Right atrium auricular region (tissue), 2 donors: ENCODE measurements at regions not wholly inside any gene's neighbourhood (a gene's known extent, or its start where the extent isn't known, plus 50 kb on each side); places are given as distances from the start of the nearest gene placed in this dataset.

Source experiments
- DNase-seq: peaks from one replicate; pipeline ENCODE4 v3.0.0-alpha.2; 2019; ENCODE audit warnings: low spot score
- H3K27ac ChIP-seq, 2 donors: fragments of 200-600 bp; sonication (generic); 1 replicate in 1 of 2; 2 replicates in 1 of 2; pipeline ENCODE4 v1.5.1; 2016 to 2019
- H3K27me3 ChIP-seq, 2 donors: fragments of 200-600 bp; sonication (generic); one replicate each; pipeline versions ENCODE4 v1.5.1 to v1.6.0; 2017 to 2019
- H3K36me3 ChIP-seq: fragments of 200-600 bp; sonication (generic); one replicate; pipeline ENCODE4 v1.5.1; 2016
- H3K4me1 ChIP-seq, 2 donors: fragments of 200-600 bp; sonication (generic); one replicate each; pipeline versions ENCODE4 v1.5.1 to v1.6.0; 2017 to 2019
- H3K4me3 ChIP-seq, 2 donors: fragments of 200-600 bp; sonication (generic); 1 replicate in 1 of 2; 2 replicates in 1 of 2; pipeline ENCODE4 v1.5.1; 2017 to 2019; ENCODE audit warnings: mild to moderate bottlenecking in 1 of 2, moderate library complexity in 1 of 2
- H3K9me3 ChIP-seq, 2 donors: fragments of 200-600 bp; sonication (generic); one replicate each; pipeline ENCODE4 v1.5.1; 2019
- TF ChIP-seq, protein P1 (sequence below), 2 donors: fragments of 200-600 bp; sonication (generic); IDR thresholded peaks; one replicate each; pipeline ENCODE4 v1.5.1; 2019; ENCODE audit warnings: antibody characterized with exemption in 2 of 2

DNA sequence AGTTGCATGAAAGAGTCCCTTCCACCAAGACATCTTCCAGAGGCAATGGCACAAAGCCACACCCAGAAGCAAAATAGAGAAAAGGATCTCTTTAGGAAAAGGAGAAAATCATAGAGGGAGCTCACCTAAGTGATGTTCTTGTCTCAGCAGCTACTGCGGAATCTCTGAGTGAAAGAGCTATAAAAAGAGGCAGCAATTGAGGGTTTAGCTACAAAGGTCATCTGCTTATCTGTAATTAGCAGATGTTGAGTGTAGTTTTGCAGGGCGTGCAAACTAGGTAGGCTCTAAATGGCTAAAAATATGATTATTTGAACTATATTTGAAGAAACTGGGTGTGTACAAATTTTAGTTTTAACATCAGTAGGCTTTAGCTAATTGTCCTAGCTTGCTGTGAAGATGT lies 276.0 kb downstream of the HS3ST1 start:
- TF ChIP-seq, protein P1, sequence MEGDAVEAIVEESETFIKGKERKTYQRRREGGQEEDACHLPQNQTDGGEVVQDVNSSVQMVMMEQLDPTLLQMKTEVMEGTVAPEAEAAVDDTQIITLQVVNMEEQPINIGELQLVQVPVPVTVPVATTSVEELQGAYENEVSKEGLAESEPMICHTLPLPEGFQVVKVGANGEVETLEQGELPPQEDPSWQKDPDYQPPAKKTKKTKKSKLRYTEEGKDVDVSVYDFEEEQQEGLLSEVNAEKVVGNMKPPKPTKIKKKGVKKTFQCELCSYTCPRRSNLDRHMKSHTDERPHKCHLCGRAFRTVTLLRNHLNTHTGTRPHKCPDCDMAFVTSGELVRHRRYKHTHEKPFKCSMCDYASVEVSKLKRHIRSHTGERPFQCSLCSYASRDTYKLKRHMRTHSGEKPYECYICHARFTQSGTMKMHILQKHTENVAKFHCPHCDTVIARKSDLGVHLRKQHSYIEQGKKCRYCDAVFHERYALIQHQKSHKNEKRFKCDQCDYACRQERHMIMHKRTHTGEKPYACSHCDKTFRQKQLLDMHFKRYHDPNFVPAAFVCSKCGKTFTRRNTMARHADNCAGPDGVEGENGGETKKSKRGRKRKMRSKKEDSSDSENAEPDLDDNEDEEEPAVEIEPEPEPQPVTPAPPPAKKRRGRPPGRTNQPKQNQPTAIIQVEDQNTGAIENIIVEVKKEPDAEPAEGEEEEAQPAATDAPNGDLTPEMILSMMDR (IDR thresholded peaks at IDR 0.05), result no peak

GRCh38 chr4:11151500-11151899 lies 277.2 kb downstream of the HS3ST1 start:
- H3K36me3 ChIP-seq, result no peaks in the 10 kb centered on the region
- no peak for DNase-seq
- no peaks in the 10 kb centered on the region for H3K27me3 ChIP-seq
- H3K4me3 ChIP-seq, result no peak overlapping the region
- H3K4me1 ChIP-seq, result peaks cover 0 to 7% of the 10 kb centered on the region in 2 donors
- no peak overlapping the region for H3K27ac ChIP-seq
- H3K9me3 ChIP-seq, result no peaks in the 10 kb centered on the region
- TF ChIP-seq, protein P1 (IDR thresholded peaks at IDR 0.05), result no peak

More for the DNA sequence above, 276.0 kb downstream of the HS3ST1 start:
- Histone ChIP-seq H3K4me1 (peaks cover 0 to 7% of the 10 kb centered on the region in 2 donors), H3K9me3 (no peaks in the 10 kb centered on the region), H3K36me3 (no peaks in the 10 kb centered on the region), H3K4me3 (no peak overlapping the region), H3K27ac (no peak overlapping the region), H3K27me3 (no peaks in the 10 kb centered on the region)
- no peak for DNase-seq

DNA sequence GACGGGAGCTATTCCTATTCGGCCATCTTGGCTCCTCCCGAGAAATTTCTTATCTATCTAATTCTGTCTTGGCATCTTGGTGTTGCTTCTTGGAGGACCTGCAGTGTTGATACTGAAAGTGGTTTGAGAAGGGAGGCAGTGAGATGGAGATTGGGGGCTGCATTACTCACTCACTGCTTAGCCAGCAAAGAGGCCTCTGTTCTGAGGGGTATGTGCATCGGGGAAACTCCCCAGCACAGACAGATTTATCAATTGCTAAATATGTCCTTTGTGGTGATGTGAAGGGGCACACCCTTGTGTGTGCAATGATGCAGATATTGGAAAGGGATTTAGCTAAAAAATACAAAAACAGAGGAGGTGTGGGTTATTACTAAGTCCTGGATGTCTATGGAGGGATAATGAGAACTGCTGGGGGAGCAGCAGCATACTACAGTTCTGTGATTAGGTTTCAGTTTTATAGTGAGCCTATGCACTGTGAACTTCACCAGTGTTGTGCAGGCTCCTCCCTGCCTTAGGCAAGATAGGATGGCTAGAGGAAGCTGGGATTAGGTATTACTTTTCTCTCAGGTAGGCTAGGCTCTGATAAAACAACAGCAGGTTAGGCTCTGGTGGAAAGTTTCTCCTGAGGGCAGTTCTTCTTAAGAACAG lies 279.0 kb downstream of the HS3ST1 start:
- H3K27me3 ChIP-seq, result no peaks in the 10 kb centered on the region
- H3K4me3 ChIP-seq, result no peak overlapping the region
- TF ChIP-seq, protein P1 (IDR thresholded peaks at IDR 0.05), result no peak
- H3K36me3 ChIP-seq, result no peaks in the 10 kb centered on the region
- H3K4me1 ChIP-seq, result no peaks in the 10 kb centered on the region
- H3K27ac ChIP-seq, result no peak overlapping the region
- no peaks in the 10 kb centered on the region for H3K9me3 ChIP-seq
- no peak for DNase-seq

- TF ChIP-seq, protein P1 (IDR thresholded peaks at IDR 0.05), result no peak
- no peak for DNase-seq
- Histone ChIP-seq H3K9me3 (no peaks in the 10 kb centered on the region), H3K4me1 (no peaks in the 10 kb centered on the region), H3K27ac (no peak overlapping the region), H3K4me3 (no peak overlapping the region), H3K27me3 (no peaks in the 10 kb centered on the region), H3K36me3 (no peaks in the 10 kb centered on the region)
Observed at GRCh38 chr4:11139871-11140270, 288.8 kb downstream of the HS3ST1 start.

- Histone ChIP-seq H3K4me3 (no peak overlapping the region), H3K27ac (no peak overlapping the region), H3K36me3 (no peaks in the 10 kb centered on the region), H3K9me3 (no peaks in the 10 kb centered on the region), H3K4me1 (no peaks in the 10 kb centered on the region), H3K27me3 (no peaks in the 10 kb centered on the region)
- DNase-seq, result no peak
- TF ChIP-seq, protein P1 (IDR thresholded peaks at IDR 0.05), result no peak
Observed at GRCh38 chr4:11138964-11139363, 289.7 kb downstream of the HS3ST1 start.

GRCh38 chr4:11134705-11135104 lies 294.0 kb downstream of the HS3ST1 start:
- Histone ChIP-seq H3K36me3 (no peaks in the 10 kb centered on the region), H3K9me3 (no peaks in the 10 kb centered on the region), H3K4me1 (no peaks in the 10 kb centered on the region), H3K27me3 (no peaks in the 10 kb centered on the region), H3K4me3 (no peak overlapping the region), H3K27ac (no peak overlapping the region)
- TF ChIP-seq, protein P1 (IDR thresholded peaks at IDR 0.05), result no peak
- no peak for DNase-seq
